ENCODE measurements at regions not wholly inside any gene's neighbourhood (a gene's known extent, or its start where the extent isn't known, plus 50 kb on each side); places are given as distances from the start of the nearest gene placed in this dataset.

DNA sequence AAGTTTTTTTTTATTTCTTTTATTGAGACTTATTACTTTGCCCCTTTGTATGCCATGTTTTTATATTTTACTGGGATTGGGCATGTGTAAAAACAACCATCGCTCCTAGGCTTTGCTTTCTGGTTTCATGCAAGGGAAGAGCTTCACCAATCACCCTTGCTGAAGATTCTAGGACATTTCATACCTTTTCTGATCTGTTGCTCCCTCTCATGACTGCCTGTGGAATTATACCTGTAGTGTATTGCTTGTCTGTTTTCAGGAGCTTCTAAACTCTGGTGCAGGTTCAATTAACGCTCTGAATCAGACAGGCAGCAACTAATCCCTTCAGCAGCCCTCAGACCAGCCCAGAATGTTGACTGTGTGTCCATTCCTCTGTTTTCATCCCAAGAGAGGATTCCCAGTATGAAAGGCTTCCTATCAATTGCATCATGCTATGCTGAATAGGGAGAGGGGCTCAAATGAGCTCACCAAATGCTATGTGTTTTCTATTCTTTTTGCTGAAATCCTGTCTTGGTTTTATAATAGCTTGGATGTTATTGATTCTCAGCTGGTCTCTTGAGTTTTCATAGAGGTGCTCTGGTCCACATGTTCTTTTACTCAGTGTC, 572.9 kb upstream of the CDH6 start:
- TF ChIP-seq, protein P1, sequence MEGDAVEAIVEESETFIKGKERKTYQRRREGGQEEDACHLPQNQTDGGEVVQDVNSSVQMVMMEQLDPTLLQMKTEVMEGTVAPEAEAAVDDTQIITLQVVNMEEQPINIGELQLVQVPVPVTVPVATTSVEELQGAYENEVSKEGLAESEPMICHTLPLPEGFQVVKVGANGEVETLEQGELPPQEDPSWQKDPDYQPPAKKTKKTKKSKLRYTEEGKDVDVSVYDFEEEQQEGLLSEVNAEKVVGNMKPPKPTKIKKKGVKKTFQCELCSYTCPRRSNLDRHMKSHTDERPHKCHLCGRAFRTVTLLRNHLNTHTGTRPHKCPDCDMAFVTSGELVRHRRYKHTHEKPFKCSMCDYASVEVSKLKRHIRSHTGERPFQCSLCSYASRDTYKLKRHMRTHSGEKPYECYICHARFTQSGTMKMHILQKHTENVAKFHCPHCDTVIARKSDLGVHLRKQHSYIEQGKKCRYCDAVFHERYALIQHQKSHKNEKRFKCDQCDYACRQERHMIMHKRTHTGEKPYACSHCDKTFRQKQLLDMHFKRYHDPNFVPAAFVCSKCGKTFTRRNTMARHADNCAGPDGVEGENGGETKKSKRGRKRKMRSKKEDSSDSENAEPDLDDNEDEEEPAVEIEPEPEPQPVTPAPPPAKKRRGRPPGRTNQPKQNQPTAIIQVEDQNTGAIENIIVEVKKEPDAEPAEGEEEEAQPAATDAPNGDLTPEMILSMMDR (conservative IDR thresholded peaks at IDR 0.05; ENCODE audit: low read length) = no peak
- TF ChIP-seq EZH2phosphoT487 (IDR thresholded peaks at IDR 0.05; ENCODE audit: borderline replicate concordance, low read depth, low read length) = no peak

Measured in OCI-LY7 (cell line).